Lower leg skin (tissue), 3 donors: ENCODE measurements at regions not wholly inside any gene's neighbourhood (a gene's known extent, or its start where the extent isn't known, plus 50 kb on each side); places are given as distances from the start of the nearest gene placed in this dataset.

Experiments used
- CTCF ChIP-seq, 3 donors: fragments of 450-650 bp; IDR thresholded peaks; one replicate each; pipeline ENCODE4 v1.5.1; 2016; ENCODE audit warnings: antibody characterized with exemption in 3 of 3, mild to moderate bottlenecking in 3 of 3, moderate library complexity in 2 of 3
- POLR2A ChIP-seq, 2 donors: fragments of 450-650 bp; IDR thresholded peaks; one replicate each; pipeline ENCODE4 v1.6.1; 2016 to 2017; ENCODE audit warnings: antibody characterized with exemption in 2 of 2, mild to moderate bottlenecking in 1 of 2, moderate library complexity in 1 of 2

- TF ChIP-seq CTCF (IDR thresholded peaks at IDR 0.05) = no peak
- no peak for TF ChIP-seq POLR2A (IDR thresholded peaks at IDR 0.05)
Measured at GRCh38 chr12:41904041-41904440, 240.6 kb downstream of the GXYLT1 start.
